HL-60 (cell line): ENCODE measurements at regions not wholly inside any gene's neighbourhood (a gene's known extent, or its start where the extent isn't known, plus 50 kb on each side); places are given as distances from the start of the nearest gene placed in this dataset.

ENCODE experiments used
- DNase-seq, 2 experiments: peaks; one replicate each; pipeline ENCODE4 v3.0.0-alpha.2; 2010 to 2020; ENCODE audit warnings: low read depth in 1 of 2, low spot score in 1 of 2
- H3K27ac ChIP-seq: fragments of 250-450 bp; sonication (Bioruptor Pico); replicated peaks from 2 replicates; pipeline ENCODE4 v1.5.1; 2020; ENCODE audit warnings: mild to moderate bottlenecking, moderate library complexity
- H3K27me3 ChIP-seq: fragments of 250-450 bp; sonication (Bioruptor Pico); 2 replicates; pipeline ENCODE4 v1.5.1; 2021; ENCODE audit warnings: mild to moderate bottlenecking, moderate library complexity; ENCODE audit not compliant: insufficient read depth, poor library complexity, severe bottlenecking
- H3K4me3 ChIP-seq: replicated peaks from 2 replicates; pipeline ENCODE4 v1.5.1; 2011; ENCODE audit warnings: mild to moderate bottlenecking, control low read depth, low read length; ENCODE audit not compliant: insufficient read depth
- GABPA ChIP-seq: IDR thresholded peaks from 2 replicates; pipeline ENCODE4 v1.6.1; 2012; ENCODE audit warnings: low read depth
- POLR2AphosphoS5 ChIP-seq: IDR thresholded peaks from 2 replicates; pipeline ENCODE4 v1.6.1; 2012; ENCODE audit warnings: low read depth
- SPI1 ChIP-seq: IDR thresholded peaks from 2 replicates; pipeline ENCODE4 v1.6.1; 2012; ENCODE audit warnings: low read depth, mild to moderate bottlenecking, borderline replicate concordance
- TF ChIP-seq, protein P1 (sequence below): IDR thresholded peaks from 2 replicates; pipeline ENCODE4 v1.6.1; 2012; ENCODE audit warnings: low read depth; ENCODE audit not compliant: insufficient replicate concordance
- TF ChIP-seq, protein P2 (sequence below): IDR thresholded peaks from one replicate; pipeline ENCODE4 v1.5.1; 2011; ENCODE audit warnings: low read length, control low read depth, inconsistent platforms; ENCODE audit not compliant: insufficient read depth

DNA sequence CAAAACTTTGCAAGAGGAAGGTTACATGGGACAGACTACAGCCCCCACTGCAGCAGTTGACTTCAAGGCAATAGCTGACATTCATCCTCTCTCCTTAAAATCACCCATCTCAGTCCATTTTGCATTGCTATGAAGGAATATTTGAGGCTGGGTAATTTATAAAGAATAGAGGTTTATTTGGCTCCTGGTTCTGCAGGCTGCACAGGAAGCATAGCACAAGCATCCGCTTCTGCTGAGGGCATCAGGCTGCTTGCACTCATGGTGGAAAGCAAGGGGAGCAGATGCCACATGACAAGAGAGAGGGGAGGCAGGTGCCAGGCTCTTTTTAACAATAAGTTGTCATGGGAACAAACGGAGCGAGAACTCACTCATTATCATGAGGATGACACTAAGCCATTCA lies 646.0 kb downstream of the ZEB2 start:
- no peak overlapping the region for H3K27ac ChIP-seq
- TF ChIP-seq, protein P1, sequence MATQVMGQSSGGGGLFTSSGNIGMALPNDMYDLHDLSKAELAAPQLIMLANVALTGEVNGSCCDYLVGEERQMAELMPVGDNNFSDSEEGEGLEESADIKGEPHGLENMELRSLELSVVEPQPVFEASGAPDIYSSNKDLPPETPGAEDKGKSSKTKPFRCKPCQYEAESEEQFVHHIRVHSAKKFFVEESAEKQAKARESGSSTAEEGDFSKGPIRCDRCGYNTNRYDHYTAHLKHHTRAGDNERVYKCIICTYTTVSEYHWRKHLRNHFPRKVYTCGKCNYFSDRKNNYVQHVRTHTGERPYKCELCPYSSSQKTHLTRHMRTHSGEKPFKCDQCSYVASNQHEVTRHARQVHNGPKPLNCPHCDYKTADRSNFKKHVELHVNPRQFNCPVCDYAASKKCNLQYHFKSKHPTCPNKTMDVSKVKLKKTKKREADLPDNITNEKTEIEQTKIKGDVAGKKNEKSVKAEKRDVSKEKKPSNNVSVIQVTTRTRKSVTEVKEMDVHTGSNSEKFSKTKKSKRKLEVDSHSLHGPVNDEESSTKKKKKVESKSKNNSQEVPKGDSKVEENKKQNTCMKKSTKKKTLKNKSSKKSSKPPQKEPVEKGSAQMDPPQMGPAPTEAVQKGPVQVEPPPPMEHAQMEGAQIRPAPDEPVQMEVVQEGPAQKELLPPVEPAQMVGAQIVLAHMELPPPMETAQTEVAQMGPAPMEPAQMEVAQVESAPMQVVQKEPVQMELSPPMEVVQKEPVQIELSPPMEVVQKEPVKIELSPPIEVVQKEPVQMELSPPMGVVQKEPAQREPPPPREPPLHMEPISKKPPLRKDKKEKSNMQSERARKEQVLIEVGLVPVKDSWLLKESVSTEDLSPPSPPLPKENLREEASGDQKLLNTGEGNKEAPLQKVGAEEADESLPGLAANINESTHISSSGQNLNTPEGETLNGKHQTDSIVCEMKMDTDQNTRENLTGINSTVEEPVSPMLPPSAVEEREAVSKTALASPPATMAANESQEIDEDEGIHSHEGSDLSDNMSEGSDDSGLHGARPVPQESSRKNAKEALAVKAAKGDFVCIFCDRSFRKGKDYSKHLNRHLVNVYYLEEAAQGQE, result no peak
- TF ChIP-seq GABPA, result no peak
- TF ChIP-seq, protein P2, sequence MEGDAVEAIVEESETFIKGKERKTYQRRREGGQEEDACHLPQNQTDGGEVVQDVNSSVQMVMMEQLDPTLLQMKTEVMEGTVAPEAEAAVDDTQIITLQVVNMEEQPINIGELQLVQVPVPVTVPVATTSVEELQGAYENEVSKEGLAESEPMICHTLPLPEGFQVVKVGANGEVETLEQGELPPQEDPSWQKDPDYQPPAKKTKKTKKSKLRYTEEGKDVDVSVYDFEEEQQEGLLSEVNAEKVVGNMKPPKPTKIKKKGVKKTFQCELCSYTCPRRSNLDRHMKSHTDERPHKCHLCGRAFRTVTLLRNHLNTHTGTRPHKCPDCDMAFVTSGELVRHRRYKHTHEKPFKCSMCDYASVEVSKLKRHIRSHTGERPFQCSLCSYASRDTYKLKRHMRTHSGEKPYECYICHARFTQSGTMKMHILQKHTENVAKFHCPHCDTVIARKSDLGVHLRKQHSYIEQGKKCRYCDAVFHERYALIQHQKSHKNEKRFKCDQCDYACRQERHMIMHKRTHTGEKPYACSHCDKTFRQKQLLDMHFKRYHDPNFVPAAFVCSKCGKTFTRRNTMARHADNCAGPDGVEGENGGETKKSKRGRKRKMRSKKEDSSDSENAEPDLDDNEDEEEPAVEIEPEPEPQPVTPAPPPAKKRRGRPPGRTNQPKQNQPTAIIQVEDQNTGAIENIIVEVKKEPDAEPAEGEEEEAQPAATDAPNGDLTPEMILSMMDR, result no peak
- DNase-seq, result no peak

DNA sequence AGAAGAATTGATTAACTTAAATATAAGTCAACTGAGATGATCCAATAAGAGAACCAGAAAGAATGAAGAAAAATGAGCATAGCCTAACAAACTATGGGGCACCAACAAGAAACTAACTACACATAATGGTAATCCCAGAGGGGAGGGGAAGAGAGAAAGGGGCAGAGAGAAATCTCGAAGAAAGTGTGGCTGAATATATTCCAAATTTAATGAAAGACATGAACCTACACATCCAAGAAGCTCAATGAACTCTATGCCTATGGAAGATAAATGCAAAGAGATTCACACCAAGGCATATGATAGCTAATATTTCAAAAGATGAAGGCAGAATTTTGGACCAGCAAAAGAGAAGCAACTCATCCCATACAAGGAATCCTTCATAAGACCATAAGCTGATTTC lies 649.2 kb downstream of the ZEB2 start:
- no peak for DNase-seq
- H3K27me3 ChIP-seq, result no peaks in the 10 kb centered on the region
- H3K27ac ChIP-seq, result no peak overlapping the region
- no peak overlapping the region for H3K4me3 ChIP-seq
- TF ChIP-seq SPI1 (no peak), POLR2AphosphoS5 (no peak)
- TF ChIP-seq, protein P1, result no peak
- TF ChIP-seq, protein P2, result no peak

More for the DNA sequence above, 646.0 kb downstream of the ZEB2 start:
- no peaks in the 10 kb centered on the region for H3K27me3 ChIP-seq
- no peak overlapping the region for H3K4me3 ChIP-seq

DNA sequence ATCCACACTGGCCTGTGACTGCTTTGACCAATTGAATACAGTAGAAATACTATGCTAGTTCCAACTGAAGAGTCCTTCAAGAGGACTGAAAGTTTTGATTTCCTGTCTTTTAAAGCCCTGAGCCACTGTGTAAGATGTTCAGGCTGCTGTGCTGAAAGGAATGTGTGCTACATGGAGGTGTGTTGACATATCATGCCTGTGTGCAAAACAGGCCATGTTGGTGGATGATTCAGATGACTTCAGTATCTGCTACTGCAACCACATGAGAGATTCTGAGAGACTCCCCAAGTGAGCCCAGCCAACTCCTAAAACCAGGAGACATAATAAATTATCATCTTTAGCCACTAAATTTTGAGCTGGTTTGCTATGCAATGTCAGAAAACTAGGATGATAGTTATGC lies 662.9 kb downstream of the ZEB2 start:
- Histone ChIP-seq H3K4me3 (no peak overlapping the region), H3K27ac (no peak overlapping the region), H3K27me3 (no peaks in the 10 kb centered on the region)
- TF ChIP-seq, protein P2, result no peak
- no peak for TF ChIP-seq SPI1
- TF ChIP-seq, protein P1, result no peak
- no peak for TF ChIP-seq POLR2AphosphoS5
- no peak for TF ChIP-seq GABPA
- no peak for DNase-seq
